Skeletal muscle satellite cell (primary cell): ENCODE measurements at regions not wholly inside any gene's neighbourhood (a gene's known extent, or its start where the extent isn't known, plus 50 kb on each side); places are given as distances from the start of the nearest gene placed in this dataset.

Source experiments
- H3K27me3 ChIP-seq: 2 replicates; pipeline ENCODE4 v1.7.0; 2013; ENCODE audit warnings: low read length; ENCODE audit not compliant: control insufficient read depth, insufficient read depth
- H3K36me3 ChIP-seq: 2 replicates; pipeline ENCODE4 v1.7.0; 2013; ENCODE audit warnings: mild to moderate bottlenecking, control low read depth, low read length; ENCODE audit not compliant: insufficient read depth
- H3K4me1 ChIP-seq: 2 replicates; pipeline ENCODE4 v1.7.0; 2013; ENCODE audit warnings: low read length; ENCODE audit not compliant: control insufficient read depth, insufficient read depth
- H3K4me2 ChIP-seq: 2 replicates; pipeline ENCODE4 v1.7.0; 2013; ENCODE audit warnings: mild to moderate bottlenecking, low read length
- H3K4me3 ChIP-seq: 2 replicates; pipeline ENCODE4 v1.7.0; 2013; ENCODE audit warnings: low read length
- H3K9ac ChIP-seq: 2 replicates; pipeline ENCODE4 v1.7.0; 2013; ENCODE audit warnings: mild to moderate bottlenecking, low read depth, low read length, moderate library complexity
- H3K9me3 ChIP-seq: replicated peaks from 2 replicates; pipeline ENCODE4 v1.7.0; 2013; ENCODE audit warnings: mild to moderate bottlenecking, control low read depth, low read length

DNA sequence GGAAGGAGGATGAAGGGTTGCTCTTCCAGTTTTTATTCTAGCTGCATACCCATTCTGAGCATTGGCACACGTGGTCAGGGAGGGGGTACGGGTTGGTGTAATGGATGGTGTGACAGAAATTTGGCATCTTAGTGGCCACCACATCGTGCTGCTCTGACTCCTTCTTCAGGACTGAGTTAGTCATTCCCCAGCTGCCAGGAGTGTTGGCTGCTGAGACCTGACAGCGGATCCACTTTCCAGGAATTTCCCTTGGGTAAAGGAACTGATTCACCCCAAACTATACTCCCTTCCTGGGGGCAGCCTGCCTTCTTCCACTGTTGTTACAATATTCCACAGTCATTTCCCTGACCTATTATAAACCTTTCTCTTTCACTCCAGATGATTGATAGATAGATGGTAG is 595.5 kb upstream of the KLHL1 start:
- Histone ChIP-seq H3K4me3 (no peak overlapping the region), H3K9me3 (no peaks in the 10 kb centered on the region), H3K9ac (no peak overlapping the region), H3K4me2 (no peak overlapping the region), H3K27me3 (no peaks in the 10 kb centered on the region), H3K4me1 (no peaks in the 10 kb centered on the region), H3K36me3 (no peaks in the 10 kb centered on the region)

DNA sequence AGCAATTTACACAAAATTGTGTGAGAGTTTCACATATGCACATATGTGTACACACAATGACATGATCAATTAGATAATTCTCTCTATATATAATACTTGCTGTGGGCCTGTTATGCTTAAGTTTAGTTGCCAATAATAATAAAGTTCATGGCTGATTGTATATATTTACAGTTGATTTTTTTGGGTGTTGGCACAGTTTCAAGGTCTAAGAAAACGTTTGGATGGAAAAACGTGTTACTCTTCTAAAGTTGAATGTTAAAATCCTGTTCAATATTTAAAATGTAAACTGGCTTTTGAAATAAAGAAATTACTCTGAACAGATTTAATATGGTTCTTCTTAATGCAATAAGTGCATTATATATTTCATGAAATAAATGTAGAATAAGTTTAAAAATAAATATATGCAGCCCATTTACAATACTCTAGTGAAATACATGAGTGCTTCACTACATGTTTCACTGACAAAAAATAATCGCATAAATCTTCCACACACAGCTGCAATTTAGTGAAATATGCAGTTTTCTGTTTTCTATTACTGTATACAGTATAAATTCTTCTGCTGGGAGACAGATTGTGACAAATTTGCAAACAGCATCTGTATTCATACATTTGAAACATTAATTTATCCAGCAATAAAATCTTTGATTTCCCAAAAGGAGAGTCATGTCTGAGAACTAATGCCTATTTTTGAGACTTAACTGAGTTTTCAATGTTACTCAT is 586.9 kb upstream of the KLHL1 start:
- H3K27me3 ChIP-seq, result no peaks in the 10 kb centered on the region
- no peak overlapping the region for H3K4me3 ChIP-seq
- H3K4me2 ChIP-seq, result no peak overlapping the region
- H3K36me3 ChIP-seq, result no peaks in the 10 kb centered on the region
- no peaks in the 10 kb centered on the region for H3K4me1 ChIP-seq
- H3K9me3 ChIP-seq, result no peaks in the 10 kb centered on the region
- H3K9ac ChIP-seq, result no peak overlapping the region

DNA sequence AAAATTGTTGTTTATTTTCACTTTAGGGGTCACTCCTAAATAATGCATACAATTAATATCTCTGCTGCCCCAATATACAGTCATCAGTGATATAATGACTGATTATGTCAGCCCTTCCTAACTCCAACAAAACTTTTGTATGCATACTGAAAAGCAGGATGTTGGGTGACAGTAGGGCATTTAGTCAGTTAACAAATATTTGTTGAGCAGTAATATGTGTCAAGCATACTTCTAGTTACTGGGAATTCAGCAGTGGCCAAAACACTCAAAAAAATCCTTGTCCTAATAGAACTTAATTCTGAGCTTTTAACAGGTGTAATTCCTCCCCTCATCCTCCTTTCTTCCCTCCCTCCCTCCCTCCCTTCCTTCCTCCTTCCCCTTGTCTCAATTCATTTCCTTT is 560.7 kb upstream of the KLHL1 start:
- H3K4me2 ChIP-seq, result no peak overlapping the region
- H3K36me3 ChIP-seq, result no peaks in the 10 kb centered on the region
- no peak overlapping the region for H3K4me3 ChIP-seq
- H3K27me3 ChIP-seq, result no peaks in the 10 kb centered on the region
- H3K4me1 ChIP-seq, result no peaks in the 10 kb centered on the region
- H3K9me3 ChIP-seq, result no peaks in the 10 kb centered on the region
- H3K9ac ChIP-seq, result no peak overlapping the region

DNA sequence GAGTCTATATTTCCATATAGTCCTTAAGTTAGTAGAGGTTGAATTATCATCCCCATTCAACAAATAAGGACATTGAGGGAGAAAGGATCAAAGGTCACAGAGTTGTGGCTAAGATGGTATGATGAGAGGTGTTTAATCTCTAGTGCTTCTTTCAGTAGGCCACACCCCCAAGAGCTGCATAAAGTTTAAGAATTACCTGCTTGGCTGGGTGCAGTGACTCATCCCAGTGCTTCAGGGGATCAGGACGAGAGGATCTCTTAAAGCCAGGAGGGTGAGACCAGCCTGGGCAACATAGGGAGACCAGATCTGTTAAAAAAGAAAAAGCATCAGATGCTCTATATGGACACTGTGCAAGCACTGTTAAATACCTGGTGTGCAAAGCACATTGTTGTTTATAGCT is 560.0 kb upstream of the KLHL1 start:
- H3K27me3 ChIP-seq, result no peaks in the 10 kb centered on the region
- no peaks in the 10 kb centered on the region for H3K4me1 ChIP-seq
- no peak overlapping the region for H3K4me3 ChIP-seq
- H3K4me2 ChIP-seq, result no peak overlapping the region
- no peak overlapping the region for H3K9ac ChIP-seq
- no peaks in the 10 kb centered on the region for H3K9me3 ChIP-seq
- no peaks in the 10 kb centered on the region for H3K36me3 ChIP-seq

DNA sequence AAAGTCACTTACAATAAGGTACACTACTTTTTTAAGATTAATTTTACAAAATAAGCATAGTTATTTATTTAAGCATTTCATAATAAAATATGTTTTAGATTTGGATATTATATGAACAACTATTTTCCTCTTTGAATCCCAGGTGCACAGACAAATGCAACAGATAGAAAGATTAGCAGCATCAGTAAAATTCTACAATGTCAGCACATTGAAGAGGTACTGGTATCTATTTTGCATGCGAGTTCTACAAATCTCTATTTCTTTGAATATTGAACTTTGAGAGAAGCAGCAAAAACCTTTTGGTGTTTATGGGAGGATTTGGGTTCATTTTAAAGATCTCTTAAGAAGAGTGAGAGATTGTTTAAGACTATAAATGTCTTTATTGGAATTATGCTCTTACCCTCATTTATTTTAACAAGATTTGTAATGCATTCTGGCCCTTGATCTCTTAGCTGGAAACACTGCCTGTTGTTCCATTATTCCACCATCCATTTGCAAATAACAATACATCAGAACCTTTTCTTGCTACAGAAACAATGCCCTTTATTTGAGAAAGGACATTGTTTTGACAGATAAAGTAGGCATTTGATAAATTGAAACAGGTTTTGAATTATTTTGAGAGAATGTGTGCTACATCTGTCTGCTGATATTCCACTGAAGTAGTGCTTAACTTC is 558.8 kb upstream of the KLHL1 start:
- Histone ChIP-seq H3K4me3 (no peak overlapping the region), H3K4me2 (no peak overlapping the region), H3K9me3 (no peaks in the 10 kb centered on the region)

DNA sequence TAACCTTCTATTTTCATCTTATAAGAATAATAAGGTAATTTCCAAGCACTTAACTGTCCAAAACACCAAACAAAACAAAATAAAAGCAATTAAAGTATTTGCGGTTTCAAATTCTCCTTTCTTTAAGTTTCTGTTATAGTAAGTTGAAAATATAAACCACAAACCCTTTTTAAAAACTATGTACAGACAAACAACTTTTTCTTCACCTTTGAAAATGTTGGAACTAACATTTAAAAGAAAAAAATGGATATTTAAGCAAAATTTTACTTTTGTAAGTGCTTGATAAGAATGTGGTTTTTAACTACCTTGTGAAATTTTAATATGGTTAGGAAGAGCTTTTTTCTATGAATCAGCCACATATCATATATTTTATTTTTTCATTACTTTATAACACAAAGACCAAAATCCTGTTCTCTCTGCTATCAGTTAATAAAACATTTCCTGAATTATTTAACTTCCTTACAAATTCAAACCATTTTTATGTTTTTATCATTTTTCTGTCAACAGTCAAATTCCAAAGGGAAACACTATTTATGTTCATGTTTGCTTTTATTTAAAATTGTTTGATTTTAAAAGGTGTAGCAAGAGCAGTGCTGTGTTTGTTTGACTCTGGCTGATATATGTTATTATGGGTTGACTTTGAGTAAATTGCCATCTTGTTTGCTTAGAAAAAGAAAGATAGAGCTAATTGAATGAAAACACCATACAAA is 554.1 kb upstream of the KLHL1 start:
- H3K36me3 ChIP-seq, result no peaks in the 10 kb centered on the region
- H3K9me3 ChIP-seq, result no peaks in the 10 kb centered on the region
- no peak overlapping the region for H3K4me3 ChIP-seq
- H3K27me3 ChIP-seq, result no peaks in the 10 kb centered on the region
- no peak overlapping the region for H3K4me2 ChIP-seq
- H3K4me1 ChIP-seq, result no peaks in the 10 kb centered on the region
- no peak overlapping the region for H3K9ac ChIP-seq

More for the DNA sequence above, 558.8 kb upstream of the KLHL1 start:
- H3K36me3 ChIP-seq, result no peaks in the 10 kb centered on the region
- no peak overlapping the region for H3K9ac ChIP-seq
- no peaks in the 10 kb centered on the region for H3K27me3 ChIP-seq
- no peaks in the 10 kb centered on the region for H3K4me1 ChIP-seq

DNA sequence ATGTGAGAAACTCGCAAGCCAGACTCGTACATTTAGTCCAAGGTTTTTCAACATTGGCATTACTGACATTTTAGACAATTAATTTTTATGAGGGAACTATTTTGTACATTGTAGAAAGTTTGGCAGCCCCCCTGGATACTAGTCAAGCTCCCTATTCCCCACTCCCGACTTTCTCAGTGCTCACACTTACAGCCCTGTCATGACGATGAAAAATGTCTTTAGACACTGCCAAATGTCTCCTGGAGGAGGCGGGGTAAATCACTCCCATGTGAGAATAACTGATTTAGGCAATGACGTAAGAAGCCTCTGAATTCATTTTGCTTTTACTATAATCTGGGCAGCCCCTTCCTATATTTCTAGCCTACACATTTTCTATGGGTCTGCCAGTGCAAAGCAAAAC is 535.8 kb upstream of the KLHL1 start:
- no peaks in the 10 kb centered on the region for H3K36me3 ChIP-seq
- no peaks in the 10 kb centered on the region for H3K4me1 ChIP-seq
- H3K4me3 ChIP-seq, result no peak overlapping the region
- H3K9ac ChIP-seq, result no peak overlapping the region
- no peaks in the 10 kb centered on the region for H3K9me3 ChIP-seq
- H3K4me2 ChIP-seq, result no peak overlapping the region
- H3K27me3 ChIP-seq, result no peaks in the 10 kb centered on the region

DNA sequence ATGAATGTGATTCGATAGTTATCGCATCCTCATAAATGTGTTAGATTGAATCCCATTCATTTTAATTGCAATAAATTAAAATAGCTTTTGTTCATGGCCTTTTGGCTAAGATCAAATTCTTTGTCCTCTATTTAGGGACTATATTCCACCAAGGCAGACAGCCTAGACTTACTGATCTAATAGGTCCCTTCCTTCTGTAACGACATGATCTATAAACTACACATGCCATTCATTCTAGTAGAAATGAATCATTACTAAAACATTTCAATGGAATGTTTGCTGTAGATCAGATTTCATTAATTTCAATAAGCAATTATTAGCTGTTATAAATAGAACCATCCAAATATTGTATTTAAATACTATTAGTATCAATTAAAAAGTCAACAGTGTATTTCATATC is 526.6 kb upstream of the KLHL1 start:
- H3K4me3 ChIP-seq, result no peak overlapping the region
- H3K36me3 ChIP-seq, result no peaks in the 10 kb centered on the region
- H3K4me2 ChIP-seq, result no peak overlapping the region
- H3K9me3 ChIP-seq, result no peaks in the 10 kb centered on the region
- H3K4me1 ChIP-seq, result no peaks in the 10 kb centered on the region
- no peaks in the 10 kb centered on the region for H3K27me3 ChIP-seq
- H3K9ac ChIP-seq, result no peak overlapping the region

DNA sequence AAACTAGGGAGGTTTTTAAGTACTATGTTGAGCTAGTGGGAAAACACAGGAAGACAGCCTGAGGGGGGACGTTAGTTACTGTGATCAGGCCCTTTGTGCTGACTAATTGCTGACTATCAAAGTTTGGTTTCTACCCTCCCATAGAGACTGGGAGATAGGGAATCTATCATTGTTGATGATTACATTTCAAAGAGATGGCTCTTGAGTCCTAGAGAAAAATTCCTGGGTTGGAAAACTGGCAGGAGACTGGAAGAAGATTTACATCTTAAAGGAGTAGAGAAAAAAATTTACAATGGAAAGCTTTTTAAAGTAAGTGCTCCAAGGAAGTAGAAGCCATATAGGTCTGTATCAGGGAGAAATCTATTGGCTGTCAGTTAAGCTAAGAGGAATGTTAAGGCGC is 522.0 kb upstream of the KLHL1 start:
- Histone ChIP-seq H3K4me2 (no peak overlapping the region), H3K4me1 (no peaks in the 10 kb centered on the region), H3K4me3 (no peak overlapping the region), H3K27me3 (no peaks in the 10 kb centered on the region), H3K36me3 (no peaks in the 10 kb centered on the region), H3K9me3 (no peaks in the 10 kb centered on the region), H3K9ac (no peak overlapping the region)

DNA sequence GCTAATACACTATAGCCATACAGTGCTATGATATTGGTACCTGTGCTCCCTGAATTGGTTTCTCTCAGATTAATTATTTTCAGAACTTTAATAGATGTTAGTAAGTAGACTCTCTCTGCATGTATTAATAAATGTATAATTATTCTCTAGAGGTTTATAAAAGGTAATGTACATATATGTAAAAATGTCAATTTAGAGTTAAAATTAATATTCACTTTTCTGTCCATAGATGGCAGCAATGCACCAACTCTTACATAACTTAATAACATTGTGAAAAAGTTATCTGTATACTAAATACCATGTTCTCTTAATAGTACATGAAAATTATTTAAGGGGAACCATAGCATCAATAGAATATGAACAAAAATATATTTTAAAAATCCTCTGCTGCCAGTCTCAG is 515.0 kb upstream of the KLHL1 start:
- Histone ChIP-seq H3K4me1 (no peaks in the 10 kb centered on the region), H3K4me3 (no peak overlapping the region), H3K27me3 (no peaks in the 10 kb centered on the region), H3K9ac (no peak overlapping the region), H3K36me3 (no peaks in the 10 kb centered on the region), H3K4me2 (no peak overlapping the region), H3K9me3 (no peaks in the 10 kb centered on the region)

DNA sequence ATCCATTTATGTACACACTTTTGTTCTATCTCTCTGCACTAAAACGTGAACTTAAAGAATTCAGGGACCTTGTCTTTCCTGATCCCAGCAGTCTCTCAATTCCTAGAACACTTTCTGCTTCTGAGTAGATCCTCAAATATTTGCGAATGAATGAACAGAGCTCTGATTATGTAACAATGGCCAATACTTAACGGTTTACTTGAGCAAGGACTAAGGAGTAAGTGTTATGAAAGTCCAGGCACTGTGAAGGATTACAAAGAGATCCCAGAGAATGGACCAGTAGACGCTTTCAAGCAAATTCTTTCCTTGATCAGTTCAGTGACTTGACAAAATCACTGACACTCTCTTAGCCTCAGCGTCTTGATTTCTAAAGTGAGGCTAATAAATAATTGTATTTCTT is 514.5 kb upstream of the KLHL1 start:
- no peaks in the 10 kb centered on the region for H3K9me3 ChIP-seq
- no peak overlapping the region for H3K4me3 ChIP-seq
- H3K36me3 ChIP-seq, result no peaks in the 10 kb centered on the region
- no peak overlapping the region for H3K9ac ChIP-seq
- no peaks in the 10 kb centered on the region for H3K27me3 ChIP-seq
- no peaks in the 10 kb centered on the region for H3K4me1 ChIP-seq
- no peak overlapping the region for H3K4me2 ChIP-seq
